Sigmoid colon (tissue), 6 donors: ENCODE measurements at regions not wholly inside any gene's neighbourhood (a gene's known extent, or its start where the extent isn't known, plus 50 kb on each side); places are given as distances from the start of the nearest gene placed in this dataset.

Experiments used
- DNase-seq: peaks from one replicate; pipeline ENCODE4 v3.0.0-alpha.2; 2019
- H3K27ac ChIP-seq, 4 donors: fragments of 200-600 bp; sonication (generic); one replicate each; pipeline ENCODE4 v1.5.1; 2016 to 2019; ENCODE audit warnings: mild to moderate bottlenecking in 1 of 4
- H3K27me3 ChIP-seq, 3 donors: fragments of 200-600 bp; sonication (generic); one replicate each; pipeline ENCODE4 v1.5.1; 2019; ENCODE audit warnings: mild to moderate bottlenecking in 1 of 3
- H3K36me3 ChIP-seq, 4 donors: fragments of 200-600 bp; sonication (generic); one replicate each; pipeline ENCODE4 v1.5.1; 2016 to 2019
- H3K4me1 ChIP-seq, 4 donors: fragments of 200-600 bp; sonication (generic); one replicate each; pipeline ENCODE4 v1.5.1; 2017 to 2019
- H3K4me3 ChIP-seq, 4 donors: fragments of 200-600 bp; sonication (generic); one replicate each; pipeline ENCODE4 v1.5.1; 2017 to 2019; ENCODE audit warnings: mild to moderate bottlenecking in 2 of 4, moderate library complexity in 1 of 4
- H3K9me3 ChIP-seq, 4 donors: fragments of 200-600 bp in 3 of 4; sonication (generic) in 3 of 4; one replicate each; pipeline versions ENCODE4 v1.5.1 to v1.6.1; 2013 to 2019
- CTCF ChIP-seq, 4 experiments: fragments of 450-650 bp in 3 of 4; fragments of 200-600 bp in 1 of 4; IDR thresholded peaks; one replicate each; pipeline ENCODE4 v1.5.1; 2016 to 2019; ENCODE audit warnings: antibody characterized with exemption in 4 of 4, mild to moderate bottlenecking in 3 of 4, moderate library complexity in 2 of 4
- EP300 ChIP-seq, 4 donors: sonication (generic); formaldehyde crosslinking; IDR thresholded peaks; one replicate each; pipeline ENCODE4 v1.6.1; 2017; ENCODE audit warnings: antibody characterized with exemption in 4 of 4
- POLR2A ChIP-seq, 2 donors: fragments of 450-650 bp; IDR thresholded peaks; one replicate each; pipeline ENCODE4 v1.6.1; 2016; ENCODE audit warnings: antibody characterized with exemption in 2 of 2, mild to moderate bottlenecking in 2 of 2, moderate library complexity in 2 of 2
- POLR2AphosphoS5 ChIP-seq, 4 donors: sonication (generic); formaldehyde crosslinking; IDR thresholded peaks; one replicate each; pipeline ENCODE4 v1.6.1; 2017; ENCODE audit warnings: antibody characterized with exemption in 4 of 4
- WGBS, 2 donors: extraction: QIAGEN DNeasy Blood & Tissue Kit; methylation state at CpG; one replicate each; pipeline ENCODE4 v1.1.7; 2013; 5-methylcytosine and 5-hydroxymethylcytosine counted together
- intact Hi-C: fragments of 100-400 bp; cut with DNase I; formaldehyde crosslinking; loops from one replicate; pipeline ENCODE4 v1.15.1; 2023
- donor health status: healthy with polysubstance abuse.
- donor health status: healthy.

GRCh38 chr4:151874328-151874727 lies 113.5 kb upstream of the GATB start:
- Histone ChIP-seq H3K36me3 (no peaks in the 10 kb centered on the region), H3K27me3 (no peaks in the 10 kb centered on the region), H3K9me3 (no peaks in the 10 kb centered on the region), H3K27ac (no peak overlapping the region), H3K4me1 (no peaks in the 10 kb centered on the region), H3K4me3 (no peak overlapping the region)
- TF ChIP-seq CTCF (IDR thresholded peaks at IDR 0.05): no peak
- TF ChIP-seq POLR2AphosphoS5 (IDR thresholded peaks at IDR 0.05): no peak
- TF ChIP-seq EP300 (IDR thresholded peaks at IDR 0.05): no peak
- TF ChIP-seq POLR2A (IDR thresholded peaks at IDR 0.05): no peak
- no peak for DNase-seq
- WGBS, 2 donors: 76 to 89% methylated on average over 3 of the region's 3 CpGs
- intact Hi-C loops: no loop called here

- H3K9me3 ChIP-seq: no peaks in the 10 kb centered on the region
- no peaks in the 10 kb centered on the region for H3K36me3 ChIP-seq
- H3K4me1 ChIP-seq: peaks cover 0 to 18% (median 13%) of the 10 kb centered on the region in 4 donors
- TF ChIP-seq EP300 (IDR thresholded peaks at IDR 0.05): no peak
- TF ChIP-seq POLR2A (IDR thresholded peaks at IDR 0.05): no peak
- TF ChIP-seq POLR2AphosphoS5 (IDR thresholded peaks at IDR 0.05): no peak
- TF ChIP-seq CTCF (IDR thresholded peaks at IDR 0.05): no peak
- WGBS, 2 donors: 83 to 88% methylated on average over 4 of the region's 4 CpGs
- no peaks in the 10 kb centered on the region for H3K27me3 ChIP-seq
- intact Hi-C loops: no loop called here
- no peak overlapping the region for H3K4me3 ChIP-seq
- H3K27ac ChIP-seq: no peak overlapping the region
- DNase-seq: no peak
These were observed 105.7 kb upstream of the GATB start for GRCh38 chr4:151866592-151866918.

- TF ChIP-seq EP300 (IDR thresholded peaks at IDR 0.05) (no peak), POLR2AphosphoS5 (IDR thresholded peaks at IDR 0.05) (no peak), CTCF (IDR thresholded peaks at IDR 0.05) (no peak), POLR2A (IDR thresholded peaks at IDR 0.05) (no peak)
- intact Hi-C loops: no loop called here
- Histone ChIP-seq H3K4me3 (no peak overlapping the region), H3K27me3 (no peaks in the 10 kb centered on the region), H3K9me3 (no peaks in the 10 kb centered on the region), H3K36me3 (no peaks in the 10 kb centered on the region), H3K4me1 (peaks cover 0 to 18% (median 13%) of the 10 kb centered on the region in 4 donors), H3K27ac (no peak overlapping the region)
- DNase-seq: no peak
- 77 to 90% methylated on average over 9 of the region's 9 CpGs for WGBS, 2 donors
These were observed 105.2 kb upstream of the GATB start for GRCh38 chr4:151865744-151866591.

GRCh38 chr4:151865312-151865711 lies 104.5 kb upstream of the GATB start:
- Histone ChIP-seq H3K27ac (no peak overlapping the region), H3K4me3 (no peak overlapping the region), H3K36me3 (no peaks in the 10 kb centered on the region), H3K9me3 (no peaks in the 10 kb centered on the region), H3K27me3 (no peaks in the 10 kb centered on the region), H3K4me1 (peaks cover 0 to 18% (median 13%) of the 10 kb centered on the region in 4 donors)
- intact Hi-C loops: no loop called here
- DNase-seq: peak; percentile 80
- 21 to 23% methylated on average over 4 of the region's 4 CpGs for WGBS, 2 donors
- no peak for TF ChIP-seq POLR2AphosphoS5 (IDR thresholded peaks at IDR 0.05)
- no peak for TF ChIP-seq CTCF (IDR thresholded peaks at IDR 0.05)

GRCh38 chr4:151864068-151864467 lies 103.3 kb upstream of the GATB start:
- DNase-seq: no peak
- intact Hi-C loops: no loop called here
- Histone ChIP-seq H3K27me3 (no peaks in the 10 kb centered on the region), H3K4me1 (peaks cover 0 to 18% (median 13%) of the 10 kb centered on the region in 4 donors), H3K9me3 (no peaks in the 10 kb centered on the region), H3K27ac (no peak overlapping the region), H3K4me3 (no peak overlapping the region), H3K36me3 (no peaks in the 10 kb centered on the region)
- WGBS, 2 donors: 86 to 96% methylated on average over 5 of the region's 5 CpGs
- TF ChIP-seq CTCF (IDR thresholded peaks at IDR 0.05) (no peak), POLR2AphosphoS5 (IDR thresholded peaks at IDR 0.05) (no peak), POLR2A (IDR thresholded peaks at IDR 0.05) (no peak), EP300 (IDR thresholded peaks at IDR 0.05) (no peak)
